C4-2B (cell line): ENCODE measurements at regions not wholly inside any gene's neighbourhood (a gene's known extent, or its start where the extent isn't known, plus 50 kb on each side); places are given as distances from the start of the nearest gene placed in this dataset.
A peak's percentile ranks its signal among the peaks of the same experiment; 100 is the strongest.

ENCODE experiments used
- H3K27ac ChIP-seq: fragments of 450-650 bp; 2 replicates; pipeline ENCODE4 v1.5.1; 2017
- CTCF ChIP-seq: fragments of 450-650 bp; conservative IDR thresholded peaks from 2 replicates; pipeline ENCODE4 v1.5.1; 2017; ENCODE audit warnings: mild to moderate bottlenecking
- ZFX ChIP-seq: fragments of 450-650 bp; IDR thresholded peaks from 2 replicates; pipeline ENCODE4 v1.6.1; 2017

- TF ChIP-seq CTCF (no peak), ZFX (no peak)
- no peak overlapping the region for H3K27ac ChIP-seq
Observed at GRCh38 chr13:23074075-23074828, 106.5 kb upstream of the SGCG start.

GRCh38 chr13:23081220-23081619, 99.6 kb upstream of the SGCG start:
- H3K27ac ChIP-seq = no peak overlapping the region
- TF ChIP-seq CTCF = no peak
- no peak for TF ChIP-seq ZFX

DNA sequence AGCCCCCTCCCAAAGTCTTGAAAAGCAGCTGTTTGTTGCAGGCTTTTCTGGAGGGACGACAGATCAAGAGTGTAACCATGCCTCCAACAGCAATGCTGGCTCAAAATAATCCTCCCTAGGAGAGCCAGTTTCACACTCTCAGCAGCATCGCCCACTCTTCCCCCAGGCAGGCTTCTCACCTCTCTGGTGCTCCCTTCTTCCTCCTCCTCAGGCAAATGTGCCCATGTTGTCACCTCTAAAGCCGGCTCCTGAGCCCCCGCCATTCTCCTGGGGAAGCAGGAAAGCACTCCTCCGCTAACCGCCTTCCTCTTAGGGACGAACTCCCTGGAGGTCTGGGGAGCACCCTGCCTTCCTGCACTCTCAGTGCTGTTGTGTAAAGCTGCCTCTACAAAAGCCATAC, 98.9 kb upstream of the SGCG start:
- no peak for TF ChIP-seq ZFX
- no peak for TF ChIP-seq CTCF

GRCh38 chr13:23086968-23087623, 93.7 kb upstream of the SGCG start:
- no peak overlapping the region for H3K27ac ChIP-seq
- TF ChIP-seq CTCF (no peak), ZFX (no peak)

More for the DNA sequence above, 98.9 kb upstream of the SGCG start:
- no peak overlapping the region for H3K27ac ChIP-seq

GRCh38 chr13:23087880-23088279, 92.9 kb upstream of the SGCG start:
- no peak overlapping the region for H3K27ac ChIP-seq
- TF ChIP-seq CTCF (peak; percentile 95), ZFX (no peak)

- TF ChIP-seq CTCF (no peak), ZFX (no peak)
- H3K27ac ChIP-seq = no peak overlapping the region
Observed at GRCh38 chr13:23098161-23098907, 82.4 kb upstream of the SGCG start.

- H3K27ac ChIP-seq = no peak overlapping the region
- TF ChIP-seq ZFX = no peak
- no peak for TF ChIP-seq CTCF
Observed at GRCh38 chr13:23105051-23105450, 75.7 kb upstream of the SGCG start.
